UCSD-AML1 (cell line): ENCODE measurements at regions not wholly inside any gene's neighbourhood (a gene's known extent, or its start where the extent isn't known, plus 50 kb on each side); places are given as distances from the start of the nearest gene placed in this dataset.
"Not testable (repeated sequence)": the region's sequence is repeated elsewhere in the genome, so short reads cannot be mapped to it uniquely, and the experiment has no call there.

Source experiments
- DNase-seq: peaks from one replicate; lab custom pipeline; 2025; ENCODE audit not compliant: unreplicated experiment; lab: John Stamatoyannopoulos, UW

- not testable (repeated sequence) for DNase-seq
Measured at GRCh38 chr17:34039759-34040555, 215.1 kb upstream of the CCL2 start.

- DNase-seq, result no peak
Measured at GRCh38 chr17:34045990-34046389, 209.1 kb upstream of the CCL2 start.

- no peak for DNase-seq
Measured at GRCh38 chr17:34051046-34051445, 204.0 kb upstream of the CCL2 start.

- DNase-seq, result no peak
Measured at GRCh38 chr17:34054495-34054894, 200.6 kb upstream of the CCL2 start.

GRCh38 chr17:34055606-34056005 is 199.5 kb upstream of the CCL2 start:
- DNase-seq, result no peak

GRCh38 chr17:34059423-34060220 is 195.5 kb upstream of the CCL2 start:
- DNase-seq, result no peak

- no peak for DNase-seq
Measured at GRCh38 chr17:34066528-34066927, 188.6 kb upstream of the CCL2 start.

GRCh38 chr17:34067011-34067410 is 188.1 kb upstream of the CCL2 start:
- no peak for DNase-seq

GRCh38 chr17:34068571-34068970 is 186.5 kb upstream of the CCL2 start:
- no peak for DNase-seq

GRCh38 chr17:34070712-34071111 is 184.4 kb upstream of the CCL2 start:
- DNase-seq, result no peak

GRCh38 chr17:34071886-34072420 is 183.1 kb upstream of the CCL2 start:
- DNase-seq, result no peak

GRCh38 chr17:34075076-34075475 is 180.0 kb upstream of the CCL2 start:
- no peak for DNase-seq

GRCh38 chr17:34076743-34077631 is 178.1 kb upstream of the CCL2 start:
- DNase-seq, result no peak

- no peak for DNase-seq
Measured at GRCh38 chr17:34081269-34081668, 173.8 kb upstream of the CCL2 start.

GRCh38 chr17:34082404-34082803 is 172.7 kb upstream of the CCL2 start:
- DNase-seq, result no peak

GRCh38 chr17:34089042-34089441 is 166.0 kb upstream of the CCL2 start:
- DNase-seq, result not testable (repeated sequence)

GRCh38 chr17:34090593-34090992 is 164.5 kb upstream of the CCL2 start:
- no peak for DNase-seq

GRCh38 chr17:34091975-34092374 is 163.1 kb upstream of the CCL2 start:
- no peak for DNase-seq

GRCh38 chr17:34095106-34095505 is 160.0 kb upstream of the CCL2 start:
- DNase-seq, result no peak

GRCh38 chr17:34098699-34099098 is 156.4 kb upstream of the CCL2 start:
- DNase-seq, result no peak
